ENCODE measurements at regions not wholly inside any gene's neighbourhood (a gene's known extent, or its start where the extent isn't known, plus 50 kb on each side); places are given as distances from the start of the nearest gene placed in this dataset.

DNA sequence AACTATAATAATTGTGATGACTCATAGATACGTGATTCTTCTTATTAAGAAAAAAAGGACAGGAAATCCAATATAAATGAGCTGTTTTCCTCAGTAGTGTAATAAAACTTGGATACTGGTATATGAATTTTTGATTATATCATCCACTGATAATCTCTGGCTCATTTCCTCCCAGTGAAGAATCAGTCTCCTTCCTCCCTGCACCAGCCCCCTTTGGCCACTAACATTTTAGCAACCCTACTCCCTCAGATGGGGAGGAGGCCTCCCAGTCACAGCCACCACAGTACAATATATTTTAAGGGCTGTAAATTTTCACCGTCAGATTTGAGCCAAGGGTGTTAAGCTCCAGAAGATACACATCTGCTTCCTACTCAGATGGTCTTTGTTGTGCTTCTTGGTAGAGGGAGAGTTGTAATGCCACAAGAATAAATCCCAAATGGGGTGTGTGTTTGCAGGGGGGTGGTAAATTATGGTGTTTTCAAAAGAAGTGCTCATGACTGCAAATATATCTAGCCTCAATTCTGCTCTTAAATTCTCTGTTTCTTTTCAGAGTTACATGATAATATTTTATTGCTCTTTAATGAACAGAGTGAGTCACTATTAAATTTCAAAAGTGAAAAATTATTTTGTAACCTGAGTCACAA lies 153.5 kb downstream of the HLX start:
- Histone ChIP-seq H3K4me3 (replicated peaks; ENCODE audit: insufficient read depth, low read length) (no peak overlapping the region), H3K27ac (replicated peaks) (no peak overlapping the region), H3K27me3 (ENCODE audit: insufficient read depth, poor library complexity, severe bottlenecking) (no peaks in the 10 kb centered on the region)
- TF ChIP-seq CTCF (IDR thresholded peaks at IDR 0.05; ENCODE audit: insufficient read depth, low read length) = no peak
- no peak for TF ChIP-seq POLR2AphosphoS5 (IDR thresholded peaks at IDR 0.05; ENCODE audit: low read depth)
- no peak for DNase-seq (ENCODE audit: low read depth in 1 of 2, low spot score in 1 of 2)

GRCh38 chr1:221035662-221036153 lies 156.5 kb downstream of the HLX start:
- TF ChIP-seq SPI1 (IDR thresholded peaks at IDR 0.05; ENCODE audit: borderline replicate concordance, low read depth) = no peak
- TF ChIP-seq, protein P1, sequence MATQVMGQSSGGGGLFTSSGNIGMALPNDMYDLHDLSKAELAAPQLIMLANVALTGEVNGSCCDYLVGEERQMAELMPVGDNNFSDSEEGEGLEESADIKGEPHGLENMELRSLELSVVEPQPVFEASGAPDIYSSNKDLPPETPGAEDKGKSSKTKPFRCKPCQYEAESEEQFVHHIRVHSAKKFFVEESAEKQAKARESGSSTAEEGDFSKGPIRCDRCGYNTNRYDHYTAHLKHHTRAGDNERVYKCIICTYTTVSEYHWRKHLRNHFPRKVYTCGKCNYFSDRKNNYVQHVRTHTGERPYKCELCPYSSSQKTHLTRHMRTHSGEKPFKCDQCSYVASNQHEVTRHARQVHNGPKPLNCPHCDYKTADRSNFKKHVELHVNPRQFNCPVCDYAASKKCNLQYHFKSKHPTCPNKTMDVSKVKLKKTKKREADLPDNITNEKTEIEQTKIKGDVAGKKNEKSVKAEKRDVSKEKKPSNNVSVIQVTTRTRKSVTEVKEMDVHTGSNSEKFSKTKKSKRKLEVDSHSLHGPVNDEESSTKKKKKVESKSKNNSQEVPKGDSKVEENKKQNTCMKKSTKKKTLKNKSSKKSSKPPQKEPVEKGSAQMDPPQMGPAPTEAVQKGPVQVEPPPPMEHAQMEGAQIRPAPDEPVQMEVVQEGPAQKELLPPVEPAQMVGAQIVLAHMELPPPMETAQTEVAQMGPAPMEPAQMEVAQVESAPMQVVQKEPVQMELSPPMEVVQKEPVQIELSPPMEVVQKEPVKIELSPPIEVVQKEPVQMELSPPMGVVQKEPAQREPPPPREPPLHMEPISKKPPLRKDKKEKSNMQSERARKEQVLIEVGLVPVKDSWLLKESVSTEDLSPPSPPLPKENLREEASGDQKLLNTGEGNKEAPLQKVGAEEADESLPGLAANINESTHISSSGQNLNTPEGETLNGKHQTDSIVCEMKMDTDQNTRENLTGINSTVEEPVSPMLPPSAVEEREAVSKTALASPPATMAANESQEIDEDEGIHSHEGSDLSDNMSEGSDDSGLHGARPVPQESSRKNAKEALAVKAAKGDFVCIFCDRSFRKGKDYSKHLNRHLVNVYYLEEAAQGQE (IDR thresholded peaks at IDR 0.05; ENCODE audit: insufficient replicate concordance, low read depth) = no peak
- no peak for TF ChIP-seq POLR2AphosphoS5 (IDR thresholded peaks at IDR 0.05; ENCODE audit: low read depth)
- TF ChIP-seq GABPA (IDR thresholded peaks at IDR 0.05; ENCODE audit: low read depth) = no peak
- no peak for TF ChIP-seq CTCF (IDR thresholded peaks at IDR 0.05; ENCODE audit: insufficient read depth, low read length)
- H3K4me3 ChIP-seq (replicated peaks; ENCODE audit: insufficient read depth, low read length) = no peak overlapping the region
- H3K27me3 ChIP-seq (ENCODE audit: insufficient read depth, poor library complexity, severe bottlenecking) = no peaks in the 10 kb centered on the region
- H3K27ac ChIP-seq (replicated peaks) = no peak overlapping the region
- no peak for DNase-seq (ENCODE audit: low read depth in 1 of 2, low spot score in 1 of 2)

DNA sequence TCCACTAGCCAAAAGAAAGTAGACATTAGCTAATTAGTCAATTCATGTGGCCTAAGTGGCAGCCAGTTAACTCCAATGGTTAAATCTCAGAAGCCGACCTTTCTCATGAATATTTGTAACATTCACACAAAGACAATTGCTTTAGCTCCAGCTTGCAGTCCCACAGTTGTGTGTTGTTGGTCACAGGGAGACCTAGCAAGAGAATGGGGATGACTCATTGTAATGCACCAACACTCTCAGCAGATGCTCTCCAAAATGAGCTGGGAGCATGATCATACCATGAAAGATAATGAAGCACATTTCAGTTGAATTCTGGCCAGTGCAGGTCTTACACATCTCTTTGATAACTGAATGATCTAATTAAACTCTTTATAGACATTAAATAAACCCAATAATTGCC lies 160.4 kb downstream of the HLX start:
- no peak overlapping the region for H3K4me3 ChIP-seq (replicated peaks; ENCODE audit: insufficient read depth, low read length)
- no peak for TF ChIP-seq CTCF (IDR thresholded peaks at IDR 0.05; ENCODE audit: insufficient read depth, low read length)
- H3K27ac ChIP-seq (replicated peaks) = no peak overlapping the region
- H3K27me3 ChIP-seq (ENCODE audit: insufficient read depth, poor library complexity, severe bottlenecking) = no peaks in the 10 kb centered on the region
- DNase-seq (ENCODE audit: low read depth in 1 of 2, low spot score in 1 of 2) = no peak

- no peak for DNase-seq (ENCODE audit: low read depth in 1 of 2, low spot score in 1 of 2)
- TF ChIP-seq CTCF (IDR thresholded peaks at IDR 0.05; ENCODE audit: insufficient read depth, low read length) = no peak
- TF ChIP-seq, protein P1 (IDR thresholded peaks at IDR 0.05; ENCODE audit: insufficient replicate concordance, low read depth) = no peak
- no peaks in the 10 kb centered on the region for H3K27me3 ChIP-seq (ENCODE audit: insufficient read depth, poor library complexity, severe bottlenecking)
- no peak overlapping the region for H3K4me3 ChIP-seq (replicated peaks; ENCODE audit: insufficient read depth, low read length)
- no peak overlapping the region for H3K27ac ChIP-seq (replicated peaks)
Measured at GRCh38 chr1:221040101-221040500, 160.9 kb downstream of the HLX start.
